ENCODE measurements at regions not wholly inside any gene's neighbourhood (a gene's known extent, or its start where the extent isn't known, plus 50 kb on each side); places are given as distances from the start of the nearest gene placed in this dataset.

DNA sequence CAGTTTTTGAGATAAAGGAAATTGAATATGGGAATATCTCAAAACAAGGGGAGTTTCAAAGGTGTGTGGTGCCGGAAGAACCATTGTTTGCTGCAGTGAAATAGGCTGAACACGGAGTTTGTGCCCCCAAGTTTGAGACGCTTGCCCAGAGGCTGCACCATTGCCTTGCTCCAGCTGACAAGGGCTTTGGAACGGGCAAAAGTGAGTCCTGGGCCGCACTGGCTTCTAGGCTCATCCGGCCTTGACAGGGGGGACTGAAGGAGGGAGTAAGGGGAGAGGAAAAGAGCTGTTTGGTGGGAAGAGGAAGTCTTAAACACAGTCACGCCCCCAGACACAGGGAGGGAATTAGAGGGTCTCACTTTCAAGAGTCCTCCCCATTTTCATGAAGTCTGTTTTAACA is 269.9 kb downstream of the FAM43A start:
- TF ChIP-seq SUZ12 (IDR thresholded peaks at IDR 0.05; ENCODE audit: extremely low read depth, insufficient read depth, insufficient read length) = no peak
- no peak for TF ChIP-seq YY1 (IDR thresholded peaks at IDR 0.05; ENCODE audit: insufficient read depth, insufficient read length)

Data from NT2/D1 (cell line).